DOHH2 (cell line): ENCODE measurements at regions not wholly inside any gene's neighbourhood (a gene's known extent, or its start where the extent isn't known, plus 50 kb on each side); places are given as distances from the start of the nearest gene placed in this dataset.

Source experiments
- EZH2phosphoT487 ChIP-seq: fragments of 200-600 bp; sonication (generic); IDR thresholded peaks from 2 replicates; pipeline ENCODE4 v1.6.1; 2017; ENCODE audit warnings: borderline replicate concordance, mild to moderate bottlenecking, antibody characterized with exemption, low read length, moderate library complexity, mixed read lengths
- TF ChIP-seq, protein P1 (sequence below): fragments of 200-600 bp; sonication (generic); IDR thresholded peaks from one replicate; pipeline ENCODE4 v1.5.1; 2014; ENCODE audit warnings: antibody characterized with exemption, mild to moderate bottlenecking, low read depth, low read length; ENCODE audit not compliant: poor library complexity, severe bottlenecking

DNA sequence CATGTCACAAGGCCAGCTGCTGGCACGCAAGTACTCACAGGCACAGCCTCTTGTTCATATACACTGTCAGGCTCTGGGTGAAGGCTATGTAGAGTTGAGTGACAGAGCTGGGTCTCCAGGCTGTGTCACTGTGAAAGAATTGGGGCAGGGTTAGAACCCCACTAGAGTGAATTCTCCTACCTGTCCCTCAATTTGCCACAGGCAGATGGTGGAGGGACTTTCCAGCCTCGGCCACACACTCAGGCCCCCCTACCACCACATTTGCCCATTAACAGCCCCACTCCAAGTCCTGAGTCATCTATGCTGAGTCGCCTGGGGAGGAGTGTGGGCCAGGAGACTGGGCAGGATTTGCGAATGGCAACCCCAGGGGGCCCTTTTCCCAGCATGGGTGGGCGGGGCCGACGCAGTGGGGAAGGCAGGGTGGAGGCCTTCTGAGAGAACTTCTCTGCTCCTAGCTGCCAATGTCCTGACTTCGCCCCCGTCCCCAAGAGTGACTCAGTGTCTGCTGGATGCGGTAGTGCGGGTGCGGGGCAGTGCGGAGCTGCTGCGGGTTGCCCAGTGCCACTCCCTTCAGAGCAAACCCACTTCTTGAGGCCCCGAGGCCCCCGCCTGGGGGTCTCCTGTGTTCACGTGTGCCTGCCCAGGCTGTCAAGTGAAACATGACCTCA, 50.3 kb upstream of the PSD2 start:
- TF ChIP-seq, protein P1, sequence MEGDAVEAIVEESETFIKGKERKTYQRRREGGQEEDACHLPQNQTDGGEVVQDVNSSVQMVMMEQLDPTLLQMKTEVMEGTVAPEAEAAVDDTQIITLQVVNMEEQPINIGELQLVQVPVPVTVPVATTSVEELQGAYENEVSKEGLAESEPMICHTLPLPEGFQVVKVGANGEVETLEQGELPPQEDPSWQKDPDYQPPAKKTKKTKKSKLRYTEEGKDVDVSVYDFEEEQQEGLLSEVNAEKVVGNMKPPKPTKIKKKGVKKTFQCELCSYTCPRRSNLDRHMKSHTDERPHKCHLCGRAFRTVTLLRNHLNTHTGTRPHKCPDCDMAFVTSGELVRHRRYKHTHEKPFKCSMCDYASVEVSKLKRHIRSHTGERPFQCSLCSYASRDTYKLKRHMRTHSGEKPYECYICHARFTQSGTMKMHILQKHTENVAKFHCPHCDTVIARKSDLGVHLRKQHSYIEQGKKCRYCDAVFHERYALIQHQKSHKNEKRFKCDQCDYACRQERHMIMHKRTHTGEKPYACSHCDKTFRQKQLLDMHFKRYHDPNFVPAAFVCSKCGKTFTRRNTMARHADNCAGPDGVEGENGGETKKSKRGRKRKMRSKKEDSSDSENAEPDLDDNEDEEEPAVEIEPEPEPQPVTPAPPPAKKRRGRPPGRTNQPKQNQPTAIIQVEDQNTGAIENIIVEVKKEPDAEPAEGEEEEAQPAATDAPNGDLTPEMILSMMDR: no peak
- no peak for TF ChIP-seq EZH2phosphoT487
